ENCODE measurements at regions not wholly inside any gene's neighbourhood (a gene's known extent, or its start where the extent isn't known, plus 50 kb on each side); places are given as distances from the start of the nearest gene placed in this dataset.

- H3K9ac ChIP-seq, result no peak overlapping the region
- H3K36me3 Mint-ChIP-seq, result no peaks in the 10 kb centered on the region
- no peak overlapping the region for H3K27ac ChIP-seq
- peaks cover 13% of the 10 kb centered on the region for H3K9me3 Mint-ChIP-seq
- no peaks in the 10 kb centered on the region for H3K4me1 Mint-ChIP-seq
- TF ChIP-seq CTCF (IDR thresholded peaks at IDR 0.05), result no peak
- TF ChIP-seq EZH2 (IDR thresholded peaks at IDR 0.05), result no peak
- TF ChIP-seq EZH2phosphoT487 (IDR thresholded peaks at IDR 0.05), result no peak
- no peak overlapping the region for H3K4me3 Mint-ChIP-seq
- H4K20me1 ChIP-seq (ENCODE audit: low read depth), result no peaks in the 10 kb centered on the region
- no peaks in the 10 kb centered on the region for H3K9me3 ChIP-seq (ENCODE audit: low read depth)
- no peaks in the 10 kb centered on the region for H3K4me1 ChIP-seq
- no peaks in the 10 kb centered on the region for H3K27me3 ChIP-seq
- no peak overlapping the region for H3K4me2 ChIP-seq
- no peaks in the 10 kb centered on the region for H3F3A ChIP-seq (ENCODE audit: low read depth)
- no peaks in the 10 kb centered on the region for H3K79me2 ChIP-seq (ENCODE audit: low read depth)
- no peak overlapping the region for H3K4me3 ChIP-seq
- DNase-seq (ENCODE audit: low spot score), result no peak
- H3K27ac Mint-ChIP-seq, result no peak overlapping the region
- H2AFZ ChIP-seq (replicated peaks), result no peak overlapping the region
- H3K27me3 Mint-ChIP-seq (ENCODE audit: insufficient read depth, low read depth), result no peaks in the 10 kb centered on the region
- no peaks in the 10 kb centered on the region for H3K36me3 ChIP-seq
These were observed 118.1 kb upstream of the PRDM1 start for GRCh38 chr6:105967917-105968602.

- Histone ChIP-seq H2AFZ (replicated peaks) (no peak overlapping the region), H3K4me2 (no peak overlapping the region), H3F3A (ENCODE audit: low read depth) (no peaks in the 10 kb centered on the region), H3K27me3 (no peaks in the 10 kb centered on the region), H3K27ac (no peak overlapping the region), H3K4me3 (no peak overlapping the region), H3K79me2 (ENCODE audit: low read depth) (no peaks in the 10 kb centered on the region), H3K36me3 (no peaks in the 10 kb centered on the region), H3K9me3 (ENCODE audit: low read depth) (no peaks in the 10 kb centered on the region), H4K20me1 (ENCODE audit: low read depth) (no peaks in the 10 kb centered on the region), H3K9ac (no peak overlapping the region), H3K4me1 (no peaks in the 10 kb centered on the region)
- no peak overlapping the region for H3K4me3 Mint-ChIP-seq
- no peaks in the 10 kb centered on the region for H3K27me3 Mint-ChIP-seq (ENCODE audit: insufficient read depth, low read depth)
- H3K4me1 Mint-ChIP-seq, result no peaks in the 10 kb centered on the region
- TF ChIP-seq EZH2phosphoT487 (IDR thresholded peaks at IDR 0.05), result no peak
- TF ChIP-seq CTCF (IDR thresholded peaks at IDR 0.05), result no peak
- no peak for TF ChIP-seq EZH2 (IDR thresholded peaks at IDR 0.05)
- H3K27ac Mint-ChIP-seq, result no peak overlapping the region
- H3K9me3 Mint-ChIP-seq, result peaks cover 2% of the 10 kb centered on the region
- DNase-seq (ENCODE audit: low spot score), result no peak
- H3K36me3 Mint-ChIP-seq, result no peaks in the 10 kb centered on the region
These were observed 119.7 kb upstream of the PRDM1 start for GRCh38 chr6:105966481-105966880.

- Histone ChIP-seq H3K9ac (no peak overlapping the region), H3K4me1 (no peaks in the 10 kb centered on the region), H3K27me3 (no peaks in the 10 kb centered on the region), H3K9me3 (ENCODE audit: low read depth) (no peaks in the 10 kb centered on the region), H3K36me3 (no peaks in the 10 kb centered on the region), H3F3A (ENCODE audit: low read depth) (no peaks in the 10 kb centered on the region), H3K4me3 (no peak overlapping the region), H3K79me2 (ENCODE audit: low read depth) (no peaks in the 10 kb centered on the region), H3K27ac (no peak overlapping the region), H3K4me2 (no peak overlapping the region), H4K20me1 (ENCODE audit: low read depth) (no peaks in the 10 kb centered on the region), H2AFZ (replicated peaks) (no peak overlapping the region)
- DNase-seq (ENCODE audit: low spot score), result no peak
- no peaks in the 10 kb centered on the region for H3K36me3 Mint-ChIP-seq
- no peak overlapping the region for H3K27ac Mint-ChIP-seq
- no peaks in the 10 kb centered on the region for H3K4me1 Mint-ChIP-seq
- H3K27me3 Mint-ChIP-seq (ENCODE audit: insufficient read depth, low read depth), result peaks cover 3% of the 10 kb centered on the region
- no peak for TF ChIP-seq CTCF (IDR thresholded peaks at IDR 0.05)
- TF ChIP-seq EZH2phosphoT487 (IDR thresholded peaks at IDR 0.05), result no peak
- no peak for TF ChIP-seq EZH2 (IDR thresholded peaks at IDR 0.05)
- H3K4me3 Mint-ChIP-seq, result no peak overlapping the region
- no peaks in the 10 kb centered on the region for H3K9me3 Mint-ChIP-seq
These were observed 121.0 kb upstream of the PRDM1 start for GRCh38 chr6:105964979-105965760.

All from neural progenitor cell (in vitro differentiated cells).